ENCODE measurements at regions not wholly inside any gene's neighbourhood (a gene's known extent, or its start where the extent isn't known, plus 50 kb on each side); places are given as distances from the start of the nearest gene placed in this dataset.

- H3K27ac ChIP-seq, result no peak overlapping the region
- 63 to 76% (median 67%) methylated on average over 13 of the region's 13 CpGs for WGBS, 5 donors
- no peak overlapping the region for H3K4me3 ChIP-seq
- no peaks in the 10 kb centered on the region for H3K27me3 ChIP-seq
- H3K36me3 ChIP-seq, result no peaks in the 10 kb centered on the region
- DNase-seq, result no peak
- peaks cover 0 to 5% (median 0%) of the 10 kb centered on the region in 4 donors for H3K9me3 ChIP-seq
- TF ChIP-seq CTCF (IDR thresholded peaks at IDR 0.05) (no peak), EP300 (IDR thresholded peaks at IDR 0.05) (no peak), POLR2A (IDR thresholded peaks at IDR 0.05) (no peak), POLR2AphosphoS5 (IDR thresholded peaks at IDR 0.05) (no peak)
- H3K4me1 ChIP-seq, result no peaks in the 10 kb centered on the region
- intact Hi-C loops (cut with DNase I; ENCODE audit: low total_unique reads), result no loop called here
These were observed 177.7 kb upstream of the IRS2 start for GRCh38 chr13:109963960-109964563.

GRCh38 chr13:109963384-109963783 lies 177.0 kb upstream of the IRS2 start:
- no peak overlapping the region for H3K4me3 ChIP-seq
- no peaks in the 10 kb centered on the region for H3K27me3 ChIP-seq
- no peaks in the 10 kb centered on the region for H3K4me1 ChIP-seq
- peaks cover 0 to 8% (median 0%) of the 10 kb centered on the region in 4 donors for H3K9me3 ChIP-seq
- DNase-seq, result no peak
- H3K27ac ChIP-seq, result no peak overlapping the region
- WGBS, 5 donors, result 82 to 93% (median 88%) methylated on average over 7 of the region's 7 CpGs
- intact Hi-C loops (cut with DNase I; ENCODE audit: low total_unique reads), result no loop called here
- TF ChIP-seq CTCF (IDR thresholded peaks at IDR 0.05) (no peak), POLR2AphosphoS5 (IDR thresholded peaks at IDR 0.05) (no peak)
- no peaks in the 10 kb centered on the region for H3K36me3 ChIP-seq

- no peak for TF ChIP-seq POLR2A (IDR thresholded peaks at IDR 0.05)
- TF ChIP-seq POLR2AphosphoS5 (IDR thresholded peaks at IDR 0.05), result no peak
- TF ChIP-seq CTCF (IDR thresholded peaks at IDR 0.05), result no peak
- no peak for TF ChIP-seq EP300 (IDR thresholded peaks at IDR 0.05)
- Histone ChIP-seq H3K4me1 (no peaks in the 10 kb centered on the region), H3K36me3 (no peaks in the 10 kb centered on the region), H3K9me3 (peaks cover 0 to 19% (median 2%) of the 10 kb centered on the region in 4 donors), H3K27me3 (no peaks in the 10 kb centered on the region), H3K4me3 (no peak overlapping the region), H3K27ac (no peak overlapping the region)
- DNase-seq, result no peak
- intact Hi-C loops (cut with DNase I; ENCODE audit: low total_unique reads), result no loop called here
- 63 to 97% (median 83%) methylated on average over 1 of the region's 1 CpG for WGBS, 5 donors
These were observed 173.5 kb upstream of the IRS2 start for GRCh38 chr13:109959903-109960302.

GRCh38 chr13:109957875-109958274 lies 171.5 kb upstream of the IRS2 start:
- Histone ChIP-seq H3K36me3 (no peaks in the 10 kb centered on the region), H3K27me3 (no peaks in the 10 kb centered on the region)
- 75 to 84% (median 83%) methylated on average over 5 of the region's 5 CpGs for WGBS, 5 donors

GRCh38 chr13:109955598-109955997 lies 169.2 kb upstream of the IRS2 start:
- 53 to 70% (median 66%) methylated on average over 3 of the region's 3 CpGs for WGBS, 5 donors
- Histone ChIP-seq H3K4me1 (no peaks in the 10 kb centered on the region), H3K27ac (no peak overlapping the region), H3K36me3 (no peaks in the 10 kb centered on the region), H3K9me3 (peaks cover 0 to 19% (median 3%) of the 10 kb centered on the region in 4 donors), H3K4me3 (no peak overlapping the region), H3K27me3 (no peaks in the 10 kb centered on the region)
- intact Hi-C loops (cut with DNase I; ENCODE audit: low total_unique reads), result no loop called here
- DNase-seq, result peak in 1 of 2 donors; percentile 35
- TF ChIP-seq EP300 (IDR thresholded peaks at IDR 0.05), result no peak
- no peak for TF ChIP-seq POLR2A (IDR thresholded peaks at IDR 0.05)

More at GRCh38 chr13:109957875-109958274, 171.5 kb upstream of the IRS2 start:
- no peak for DNase-seq
- Histone ChIP-seq H3K27ac (no peak overlapping the region), H3K4me3 (no peak overlapping the region), H3K4me1 (no peaks in the 10 kb centered on the region), H3K9me3 (peaks cover 0 to 19% (median 2%) of the 10 kb centered on the region in 4 donors)
- intact Hi-C loops (cut with DNase I; ENCODE audit: low total_unique reads), result no loop called here
- no peak for TF ChIP-seq POLR2AphosphoS5 (IDR thresholded peaks at IDR 0.05)
